H1 (cell line): ENCODE measurements at regions not wholly inside any gene's neighbourhood (a gene's known extent, or its start where the extent isn't known, plus 50 kb on each side); places are given as distances from the start of the nearest gene placed in this dataset.

Experiments
- CBX5 ChIP-seq: fragments of 300-800, 300-1000 bp; sonication (generic); IDR thresholded peaks from 2 replicates; pipeline ENCODE4 v1.7.1; 2016; ENCODE audit warnings: antibody characterized with exemption, low read length, low read depth
- E2F6 ChIP-seq: IDR thresholded peaks from 2 replicates; pipeline ENCODE4 v1.6.1; 2012; ENCODE audit warnings: inconsistent platforms
- HDAC2 ChIP-seq, 2 experiments: fragments of 300-600 bp in 1 of 2; sonication (generic) in 1 of 2; IDR thresholded peaks; 2 replicates each; pipeline ENCODE4 v1.6.1; 2011 to 2012; ENCODE audit warnings: low read depth in 2 of 2, low read length in 2 of 2, mild to moderate bottlenecking in 2 of 2, moderate library complexity in 2 of 2, borderline replicate concordance in 1 of 2, inconsistent platforms in 1 of 2
- JUN ChIP-seq: IDR thresholded peaks from 2 replicates; pipeline ENCODE4 v1.6.1; 2011; ENCODE audit warnings: low read depth, mild to moderate bottlenecking, improper control_type of control experiment, low read length
- SUZ12 ChIP-seq: fragments of 200-600 bp; sonication (generic); IDR thresholded peaks from 2 replicates; pipeline ENCODE4 v1.6.1; 2012; ENCODE audit warnings: mild to moderate bottlenecking, inconsistent platforms, low read length, moderate library complexity, mixed read lengths

- no peak for TF ChIP-seq CBX5
- no peak for TF ChIP-seq JUN
- TF ChIP-seq HDAC2 (IDR thresholded peaks at IDR 0.05; ENCODE audit: borderline replicate concordance in 1 of 2, low read depth in 2 of 2, low read length in 2 of 2), result no peak
- TF ChIP-seq E2F6, result no peak
- no peak for TF ChIP-seq SUZ12
Measured at GRCh38 chr22:47287516-47287915, 525.1 kb downstream of the TBC1D22A start (continued).
